Omental fat pad (tissue), 3 donors: ENCODE measurements at regions not wholly inside any gene's neighbourhood (a gene's known extent, or its start where the extent isn't known, plus 50 kb on each side); places are given as distances from the start of the nearest gene placed in this dataset.

Source experiments
- ATAC-seq: fragments of 150-250 bp; one replicate; pipeline ENCODE4 v1.9.1; 2016; ENCODE audit warnings: mild to moderate bottlenecking, moderate library complexity; ENCODE audit not compliant: low FRiP score
- DNase-seq: peaks from one replicate; pipeline ENCODE4 v3.0.0-alpha.2; 2019; ENCODE audit warnings: low spot score
- CTCF ChIP-seq, 3 donors: fragments of 450-650 bp; IDR thresholded peaks; one replicate each; pipeline ENCODE4 v1.5.1; 2016 to 2017; ENCODE audit warnings: antibody characterized with exemption in 3 of 3, mild to moderate bottlenecking in 3 of 3, moderate library complexity in 2 of 3

GRCh38 chr5:93829346-93829745, 87.9 kb upstream of the POU5F2 start:
- ATAC-seq (no peak), DNase-seq (no peak)

GRCh38 chr5:93821891-93822415, 80.6 kb upstream of the POU5F2 start:
- TF ChIP-seq CTCF (IDR thresholded peaks at IDR 0.05) = no peak
- ATAC-seq (no peak), DNase-seq (no peak)

More at GRCh38 chr5:93829346-93829745, 87.9 kb upstream of the POU5F2 start:
- no peak for TF ChIP-seq CTCF (IDR thresholded peaks at IDR 0.05)

GRCh38 chr5:93819668-93820067, 78.3 kb upstream of the POU5F2 start:
- DNase-seq = no peak
- no peak for TF ChIP-seq CTCF (IDR thresholded peaks at IDR 0.05)
- no peak for ATAC-seq

- DNase-seq (no peak), ATAC-seq (no peak)
- no peak for TF ChIP-seq CTCF (IDR thresholded peaks at IDR 0.05)
Observed at GRCh38 chr5:93810780-93811179, 69.4 kb upstream of the POU5F2 start.

GRCh38 chr5:93809430-93809829, 68.0 kb upstream of the POU5F2 start:
- ATAC-seq (no peak), DNase-seq (no peak)
- TF ChIP-seq CTCF (IDR thresholded peaks at IDR 0.05) = no peak

GRCh38 chr5:93807846-93808245, 66.4 kb upstream of the POU5F2 start:
- ATAC-seq (no peak), DNase-seq (no peak)
- no peak for TF ChIP-seq CTCF (IDR thresholded peaks at IDR 0.05)

- DNase-seq = no peak
- no peak for ATAC-seq
- no peak for TF ChIP-seq CTCF (IDR thresholded peaks at IDR 0.05)
Observed at GRCh38 chr5:93805616-93806379, 64.4 kb upstream of the POU5F2 start.
